PC-9 (cell line): ENCODE measurements at regions not wholly inside any gene's neighbourhood (a gene's known extent, or its start where the extent isn't known, plus 50 kb on each side); places are given as distances from the start of the nearest gene placed in this dataset.

ENCODE experiments used
- EZH2 ChIP-seq: fragments of 200-600 bp; sonication (generic); IDR thresholded peaks from 2 replicates; pipeline ENCODE4 v1.8.0; 2017; ENCODE audit warnings: antibody characterized with exemption, low read depth
- TF ChIP-seq, protein P1 (sequence below): fragments of 200-600 bp; sonication (generic); conservative IDR thresholded peaks from 2 replicates; pipeline ENCODE4 v1.6.1; 2017; ENCODE audit warnings: mixed run types, antibody characterized with exemption, mild to moderate bottlenecking, moderate library complexity

DNA sequence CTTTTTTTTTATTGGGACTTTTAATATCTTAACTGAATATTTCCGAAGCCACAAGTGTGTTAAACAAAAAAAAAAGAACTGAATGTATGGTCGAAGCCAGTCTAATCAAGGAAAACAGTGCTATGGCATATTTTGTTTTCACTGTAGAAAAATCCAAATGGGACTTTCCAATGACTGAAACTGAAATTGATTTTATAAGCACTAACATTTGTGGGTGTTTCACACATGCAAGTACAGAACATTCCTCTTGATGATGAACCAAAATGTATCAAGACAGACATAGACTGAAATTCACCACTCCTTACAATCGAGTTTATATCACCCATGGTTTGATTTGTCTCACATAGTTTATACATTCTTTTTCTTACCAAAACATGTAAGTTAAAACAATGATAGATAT, 1026.8 kb downstream of the CDH18 start:
- TF ChIP-seq, protein P1, sequence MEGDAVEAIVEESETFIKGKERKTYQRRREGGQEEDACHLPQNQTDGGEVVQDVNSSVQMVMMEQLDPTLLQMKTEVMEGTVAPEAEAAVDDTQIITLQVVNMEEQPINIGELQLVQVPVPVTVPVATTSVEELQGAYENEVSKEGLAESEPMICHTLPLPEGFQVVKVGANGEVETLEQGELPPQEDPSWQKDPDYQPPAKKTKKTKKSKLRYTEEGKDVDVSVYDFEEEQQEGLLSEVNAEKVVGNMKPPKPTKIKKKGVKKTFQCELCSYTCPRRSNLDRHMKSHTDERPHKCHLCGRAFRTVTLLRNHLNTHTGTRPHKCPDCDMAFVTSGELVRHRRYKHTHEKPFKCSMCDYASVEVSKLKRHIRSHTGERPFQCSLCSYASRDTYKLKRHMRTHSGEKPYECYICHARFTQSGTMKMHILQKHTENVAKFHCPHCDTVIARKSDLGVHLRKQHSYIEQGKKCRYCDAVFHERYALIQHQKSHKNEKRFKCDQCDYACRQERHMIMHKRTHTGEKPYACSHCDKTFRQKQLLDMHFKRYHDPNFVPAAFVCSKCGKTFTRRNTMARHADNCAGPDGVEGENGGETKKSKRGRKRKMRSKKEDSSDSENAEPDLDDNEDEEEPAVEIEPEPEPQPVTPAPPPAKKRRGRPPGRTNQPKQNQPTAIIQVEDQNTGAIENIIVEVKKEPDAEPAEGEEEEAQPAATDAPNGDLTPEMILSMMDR: no peak
- TF ChIP-seq EZH2: no peak
